Ascending aorta (tissue), 2 donors: ENCODE measurements at regions not wholly inside any gene's neighbourhood (a gene's known extent, or its start where the extent isn't known, plus 50 kb on each side); places are given as distances from the start of the nearest gene placed in this dataset.

Source experiments
- DNase-seq, 2 donors: peaks; one replicate each; pipeline ENCODE4 v3.0.0-alpha.2; 2019; ENCODE audit warnings: low spot score in 2 of 2
- H3K27ac ChIP-seq, 2 donors: fragments of 200-600 bp; sonication (generic); one replicate each; pipeline ENCODE4 v1.5.1; 2016 to 2017; ENCODE audit warnings: mild to moderate bottlenecking in 1 of 2
- H3K27me3 ChIP-seq: fragments of 200-600 bp; sonication (generic); one replicate; pipeline ENCODE4 v1.5.1; 2017
- H3K36me3 ChIP-seq, 2 donors: fragments of 200-600 bp; sonication (generic); one replicate each; pipeline ENCODE4 v1.5.1; 2016
- H3K4me1 ChIP-seq, 2 donors: fragments of 200-600 bp; sonication (generic); one replicate each; pipeline ENCODE4 v1.5.1; 2016 to 2017; ENCODE audit warnings: mild to moderate bottlenecking in 1 of 2
- H3K4me3 ChIP-seq, 2 donors: fragments of 200-600 bp; sonication (generic); one replicate each; pipeline ENCODE4 v1.5.1; 2016 to 2017; ENCODE audit warnings: mild to moderate bottlenecking in 1 of 2
- H3K9me3 ChIP-seq, 2 donors: fragments of 200-600 bp; sonication (generic); one replicate each; pipeline ENCODE4 v1.5.1; 2016
- CTCF ChIP-seq, 3 experiments: fragments of 200-600 bp in 2 of 3; fragments of 450-650 bp in 1 of 3; sonication (generic) in 2 of 3; IDR thresholded peaks; one replicate each; pipeline ENCODE4 v1.5.1; 2016 to 2019; ENCODE audit warnings: antibody characterized with exemption in 3 of 3, mild to moderate bottlenecking in 1 of 3, moderate library complexity in 1 of 3
- intact Hi-C: fragments of 100-400 bp; cut with DNase I; formaldehyde crosslinking; loops from one replicate; pipeline ENCODE4 v1.15.1; 2023

DNA sequence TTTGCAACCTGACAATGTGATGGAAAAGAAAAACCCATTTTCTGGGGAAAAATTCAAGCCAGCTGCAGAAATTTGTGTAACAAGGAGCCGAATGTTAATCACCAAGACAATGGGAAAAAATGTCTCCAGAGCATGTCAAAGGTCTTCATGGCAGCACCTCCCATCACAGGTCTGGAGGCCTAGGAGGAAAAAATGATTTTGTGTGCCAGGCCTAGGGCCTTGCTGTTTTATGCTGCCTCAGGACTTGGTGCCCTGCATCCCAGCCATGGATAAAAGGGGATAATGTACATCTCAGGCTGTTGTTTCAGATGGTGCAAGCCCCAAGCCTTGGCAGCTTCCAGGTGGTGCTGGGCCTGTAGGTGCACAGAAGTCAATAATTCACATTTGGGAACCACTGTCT is 747.7 kb downstream of the C6orf118 start:
- no peak overlapping the region for H3K4me3 ChIP-seq
- no peaks in the 10 kb centered on the region for H3K36me3 ChIP-seq
- H3K27me3 ChIP-seq: no peaks in the 10 kb centered on the region
- intact Hi-C loops: no loop called here
- no peak overlapping the region for H3K27ac ChIP-seq
- TF ChIP-seq CTCF (IDR thresholded peaks at IDR 0.05): no peak
- no peak for DNase-seq
- H3K9me3 ChIP-seq: no peaks in the 10 kb centered on the region
- H3K4me1 ChIP-seq: no peaks in the 10 kb centered on the region

GRCh38 chr6:164554700-164555476 is 754.5 kb downstream of the C6orf118 start:
- Histone ChIP-seq H3K4me3 (no peak overlapping the region), H3K27me3 (no peaks in the 10 kb centered on the region), H3K4me1 (no peaks in the 10 kb centered on the region), H3K9me3 (no peaks in the 10 kb centered on the region), H3K36me3 (no peaks in the 10 kb centered on the region), H3K27ac (no peak overlapping the region)
- intact Hi-C loops: no loop called here
- no peak for TF ChIP-seq CTCF (IDR thresholded peaks at IDR 0.05)
- DNase-seq: no peak

DNA sequence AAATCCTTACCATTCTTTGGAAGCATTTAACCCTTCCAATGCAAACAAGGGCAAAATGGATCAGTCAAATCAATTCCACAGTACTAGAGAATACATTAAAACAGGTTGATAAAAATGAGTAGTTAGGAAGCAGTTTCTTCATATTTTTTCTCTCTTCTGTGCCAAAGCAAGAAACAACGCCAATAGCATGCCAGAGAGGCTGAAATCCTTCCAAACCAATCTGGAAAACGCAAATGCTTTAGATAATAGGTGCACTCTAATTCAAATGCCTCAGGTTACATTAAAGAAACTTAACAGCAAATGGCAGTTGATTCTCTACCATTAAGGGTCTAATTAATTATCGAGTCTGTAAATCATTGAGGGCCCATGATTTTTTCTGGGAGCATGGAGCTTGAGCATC is 755.2 kb downstream of the C6orf118 start:
- no peak for TF ChIP-seq CTCF (IDR thresholded peaks at IDR 0.05)
- DNase-seq: no peak

DNA sequence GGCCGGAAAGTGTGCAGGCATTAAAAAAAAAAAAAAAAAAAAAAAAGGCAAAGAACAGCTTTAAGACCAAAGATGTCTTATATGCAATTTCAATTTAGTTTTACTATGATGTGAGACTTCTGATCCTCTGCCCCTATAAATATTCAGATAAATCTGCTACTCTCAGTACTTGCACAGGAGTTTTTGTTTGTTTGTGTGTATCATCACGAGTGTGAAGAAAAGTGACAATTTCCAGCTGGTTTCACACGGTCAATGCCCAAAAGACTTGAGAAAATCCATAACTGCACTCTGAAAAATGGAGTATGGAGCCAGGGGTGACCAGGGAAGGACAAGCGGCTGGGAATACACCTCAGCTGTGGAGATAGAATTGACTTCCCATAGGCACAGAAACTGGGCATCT is 757.7 kb downstream of the C6orf118 start:
- DNase-seq: no peak
- no peaks in the 10 kb centered on the region for H3K9me3 ChIP-seq
- no peak overlapping the region for H3K27ac ChIP-seq
- no peak for TF ChIP-seq CTCF (IDR thresholded peaks at IDR 0.05)
- H3K27me3 ChIP-seq: no peaks in the 10 kb centered on the region
- H3K36me3 ChIP-seq: no peaks in the 10 kb centered on the region
- H3K4me3 ChIP-seq: no peak overlapping the region
- H3K4me1 ChIP-seq: no peaks in the 10 kb centered on the region
- intact Hi-C loops: no loop called here

More for the DNA sequence above, 755.2 kb downstream of the C6orf118 start:
- no peaks in the 10 kb centered on the region for H3K36me3 ChIP-seq
- no peaks in the 10 kb centered on the region for H3K27me3 ChIP-seq
- intact Hi-C loops: no loop called here
- H3K27ac ChIP-seq: no peak overlapping the region
- H3K4me3 ChIP-seq: no peak overlapping the region
- H3K4me1 ChIP-seq: no peaks in the 10 kb centered on the region
- no peaks in the 10 kb centered on the region for H3K9me3 ChIP-seq

- H3K27ac ChIP-seq: no peak overlapping the region
- intact Hi-C loops: no loop called here
Measured at GRCh38 chr6:164547076-164547475, 762.3 kb downstream of the C6orf118 start.

More at GRCh38 chr6:164547076-164547475, 762.3 kb downstream of the C6orf118 start:
- no peaks in the 10 kb centered on the region for H3K27me3 ChIP-seq
- no peaks in the 10 kb centered on the region for H3K9me3 ChIP-seq
- no peaks in the 10 kb centered on the region for H3K36me3 ChIP-seq
- no peak overlapping the region for H3K4me3 ChIP-seq
- TF ChIP-seq CTCF (IDR thresholded peaks at IDR 0.05): no peak
- no peaks in the 10 kb centered on the region for H3K4me1 ChIP-seq
- no peak for DNase-seq
